GM19395 (cell line): ENCODE measurements at regions not wholly inside any gene's neighbourhood (a gene's known extent, or its start where the extent isn't known, plus 50 kb on each side); places are given as distances from the start of the nearest gene placed in this dataset.
"Not testable (repeated sequence)": the region's sequence is repeated elsewhere in the genome, so short reads cannot be mapped to it uniquely, and the experiment has no call there.

Experiments
- ATAC-seq: cut with Tn5 transposase; IDR thresholded peaks from one replicate; pipeline ENCODE4 v1.9.1; 2021; ENCODE audit warnings: mild to moderate bottlenecking, moderate library complexity; ENCODE audit not compliant: unreplicated experiment

DNA sequence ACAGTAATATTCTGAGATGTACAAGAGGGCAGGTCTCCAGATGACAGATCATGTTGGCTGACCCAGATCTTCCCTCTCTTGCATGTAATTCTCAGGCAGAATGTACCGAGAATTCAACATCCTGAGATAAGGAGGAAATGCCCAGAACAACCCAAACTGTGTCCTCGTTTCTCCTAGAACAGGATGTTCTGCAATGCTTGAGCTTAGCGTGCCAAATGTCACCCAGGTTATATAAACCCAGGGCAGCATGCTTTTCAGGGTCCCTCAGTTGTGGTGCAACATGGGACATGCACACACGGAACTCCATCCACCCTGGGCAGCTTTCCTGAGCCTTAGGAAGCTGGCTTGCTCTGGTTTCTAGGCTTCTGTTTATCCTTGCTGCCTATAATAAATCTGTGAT, 102.1 kb upstream of the CMC1 start:
- ATAC-seq = no peak

DNA sequence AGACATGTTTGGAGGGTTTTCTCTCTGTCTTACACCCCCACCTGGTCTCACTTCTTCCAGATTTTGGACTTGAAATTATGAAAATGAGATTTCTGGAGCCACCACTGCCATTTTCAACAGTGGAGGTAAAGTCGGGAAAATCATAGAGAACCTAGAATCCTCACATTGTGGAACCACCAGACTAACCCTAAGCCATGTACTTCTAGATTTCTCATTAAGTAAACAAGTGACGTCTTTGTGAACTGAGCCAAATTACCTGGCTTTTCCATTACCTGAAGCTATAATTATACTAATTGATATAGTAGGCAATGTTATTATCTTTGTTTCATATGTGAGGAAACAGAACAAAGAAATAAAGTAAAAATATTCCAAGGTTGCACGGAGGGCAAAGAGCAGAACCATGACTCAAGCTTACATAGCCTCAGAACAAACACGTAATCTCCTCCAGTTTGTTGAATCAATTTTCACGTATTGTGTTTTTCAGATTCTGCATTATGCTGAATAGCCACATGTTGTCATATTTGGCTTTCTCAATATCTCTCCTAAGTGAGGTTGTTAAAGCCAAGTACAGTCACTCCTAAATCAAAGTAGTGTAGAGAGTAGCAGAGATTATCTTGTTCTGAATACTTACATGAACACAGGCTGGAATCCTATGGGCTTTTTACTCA, 101.3 kb upstream of the CMC1 start:
- no peak for ATAC-seq

DNA sequence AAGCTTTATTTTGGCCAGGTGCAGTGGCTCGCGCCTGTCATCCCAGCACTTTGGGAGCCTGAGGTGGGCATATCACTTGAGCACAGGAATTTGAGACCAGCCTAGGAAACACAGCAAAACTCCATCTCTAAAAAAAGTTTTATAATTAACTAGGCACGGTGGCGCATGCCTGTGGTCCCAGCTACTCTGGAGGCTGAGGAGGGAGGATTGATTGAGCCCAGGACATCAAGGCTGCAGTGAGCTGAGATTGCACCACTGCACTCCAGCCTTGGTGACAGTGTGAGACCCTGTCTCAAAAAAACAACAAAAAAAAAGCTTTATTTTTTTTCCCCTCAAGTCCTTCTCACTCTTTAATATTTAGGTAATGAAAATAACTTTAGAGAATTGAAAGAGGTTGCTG, 100.8 kb upstream of the CMC1 start:
- ATAC-seq = no peak

DNA sequence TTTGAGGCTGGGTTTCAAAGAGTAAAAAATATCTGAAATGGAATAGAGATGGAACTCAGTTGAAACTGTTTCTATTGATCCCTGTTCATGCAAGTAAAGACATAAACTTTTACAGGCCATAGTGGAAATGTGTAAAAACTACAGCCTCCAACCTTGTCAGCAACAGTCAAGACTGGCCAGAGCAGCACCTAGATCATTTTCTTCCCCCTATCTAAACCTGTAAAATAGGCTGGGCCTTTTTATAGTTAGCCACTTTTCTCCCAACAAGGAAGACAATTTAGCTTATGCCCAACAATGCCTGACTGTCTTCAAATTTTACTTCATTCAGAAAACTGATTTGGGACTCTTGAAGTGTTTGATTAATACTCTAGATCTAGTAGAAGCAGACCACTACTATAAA, 91.5 kb upstream of the CMC1 start:
- no peak for ATAC-seq

DNA sequence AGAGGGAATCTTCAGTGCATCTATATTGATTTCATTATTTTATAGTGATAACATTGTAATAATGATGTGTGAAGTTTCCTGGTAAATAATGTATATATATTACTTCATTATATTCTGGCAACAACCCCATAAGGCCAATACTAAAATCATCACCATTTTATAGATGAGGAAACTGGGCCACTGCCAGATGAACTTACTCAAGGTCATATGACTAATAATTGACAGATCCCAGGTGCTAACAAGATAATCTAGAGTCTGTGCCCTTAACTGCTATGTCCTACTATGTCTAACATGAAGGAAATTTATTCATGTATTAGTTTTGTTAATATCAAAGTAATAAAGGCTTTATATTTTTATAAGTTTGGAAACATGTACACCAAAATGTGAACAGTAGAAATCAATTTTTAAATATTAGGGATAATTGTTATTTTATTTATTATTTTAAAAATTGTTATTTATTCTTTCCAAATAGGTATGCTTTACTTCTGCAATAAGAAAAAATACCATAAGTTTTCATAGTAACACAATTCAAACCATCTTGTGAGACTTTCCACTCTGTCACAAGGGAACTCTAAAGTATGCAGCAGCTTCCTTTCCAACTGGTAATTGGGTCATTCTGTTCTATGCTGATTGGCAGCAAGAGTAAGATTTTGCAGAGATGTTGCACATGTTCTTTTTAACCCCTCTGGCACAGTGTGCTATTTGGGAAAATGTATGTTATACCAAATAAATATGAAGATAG, 90.8 kb upstream of the CMC1 start:
- ATAC-seq = no peak

DNA sequence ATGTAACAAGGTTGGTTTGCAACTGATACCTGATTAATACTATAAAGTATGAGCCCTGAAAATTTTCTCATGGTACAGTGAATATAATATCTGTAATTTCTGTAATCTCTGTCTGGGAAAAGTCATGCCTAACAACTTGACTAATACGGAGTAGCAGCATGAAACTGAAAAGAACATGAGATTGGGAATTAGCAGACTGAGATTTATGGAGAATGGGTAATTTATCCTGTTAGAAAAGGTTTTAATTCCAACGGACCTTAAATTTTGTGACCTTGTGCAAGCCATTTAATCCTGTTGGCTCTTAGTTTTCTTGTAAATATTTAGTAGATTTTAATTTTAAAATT, 90.2 kb upstream of the CMC1 start:
- no peak for ATAC-seq

DNA sequence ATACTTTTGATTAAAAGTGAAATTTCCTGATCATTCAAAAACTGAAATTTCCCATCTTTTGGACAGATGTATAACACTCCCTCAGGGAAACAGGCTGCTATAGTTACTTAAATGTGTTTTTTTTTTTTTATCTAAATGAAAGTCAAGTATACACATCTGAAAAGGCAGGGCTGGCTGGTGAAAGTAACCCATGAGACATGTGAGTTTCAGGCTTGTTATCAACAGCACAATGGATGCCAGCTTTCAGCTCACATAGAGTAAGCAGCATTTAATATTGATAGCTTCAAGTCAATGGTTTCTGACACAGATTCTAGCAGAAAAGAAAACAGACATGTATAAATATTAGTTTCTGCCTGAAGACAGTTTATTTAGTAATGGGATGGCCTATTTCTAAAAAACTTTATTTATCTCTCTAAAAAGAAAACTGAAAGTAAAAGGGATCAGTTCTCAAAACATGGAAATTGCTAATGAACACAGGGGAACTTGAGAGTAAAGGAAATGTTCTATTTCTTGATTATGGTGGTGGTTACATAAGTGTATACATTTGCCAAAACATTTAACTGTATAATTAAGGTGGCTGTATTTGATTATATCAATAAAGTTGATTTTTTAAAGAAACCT, 89.7 kb upstream of the CMC1 start:
- ATAC-seq = peak; percentile 95

DNA sequence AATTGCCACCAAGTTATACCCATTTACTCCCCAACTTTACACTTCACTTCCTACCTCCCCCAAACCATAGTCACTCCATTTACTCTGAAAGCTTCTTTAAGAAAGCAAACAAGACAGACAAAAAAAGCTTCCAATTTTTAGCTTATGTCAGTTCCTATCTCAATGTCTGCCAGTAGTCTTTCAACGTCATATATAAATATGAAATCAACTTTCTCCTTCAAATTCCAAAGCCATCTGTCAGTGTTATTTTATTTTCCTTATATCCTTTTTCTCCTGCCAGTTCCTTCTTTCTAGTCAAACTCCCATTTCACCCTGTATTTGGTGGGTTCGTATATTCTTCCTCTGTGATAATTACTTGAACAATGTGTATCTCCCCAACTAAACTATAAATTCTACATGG, 85.8 kb upstream of the CMC1 start:
- no peak for ATAC-seq

DNA sequence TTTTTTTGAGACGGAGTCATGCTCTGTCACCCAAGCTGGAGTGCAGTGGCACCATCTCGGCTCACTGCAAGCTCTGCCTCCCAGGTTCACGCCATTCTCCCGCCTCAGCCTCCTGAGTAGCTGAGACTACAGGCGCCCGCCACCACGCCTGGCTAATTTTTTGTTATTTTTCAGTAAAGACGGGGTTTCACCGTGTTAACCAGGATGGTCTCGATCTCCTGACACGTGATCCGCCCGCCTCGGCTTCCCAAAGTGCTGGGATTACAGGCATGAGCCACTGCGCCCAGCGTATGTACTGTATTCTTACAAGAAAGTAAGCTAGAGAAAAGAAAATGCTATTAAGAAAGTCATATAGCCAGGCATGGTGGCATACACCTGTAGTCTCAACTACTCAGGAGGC, 84.8 kb upstream of the CMC1 start:
- not testable (repeated sequence) for ATAC-seq

DNA sequence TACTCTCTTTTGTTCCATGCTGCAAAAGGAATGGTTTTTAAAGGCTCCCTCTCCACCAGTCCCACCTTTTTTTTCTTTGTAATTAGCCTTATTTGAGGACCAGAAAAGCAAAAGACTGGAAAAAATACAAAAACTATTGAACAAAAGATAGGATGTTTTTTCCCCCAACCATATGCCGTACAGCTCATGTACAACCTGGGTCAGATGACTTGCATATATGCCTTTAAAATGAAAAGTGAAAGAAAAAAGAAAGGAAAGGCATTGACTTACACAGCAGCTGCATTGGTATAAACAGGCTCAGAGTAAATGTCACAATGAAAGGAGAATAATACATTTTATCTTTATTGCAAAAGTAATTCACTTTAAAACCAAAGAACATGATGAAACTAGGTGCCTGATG, 69.5 kb upstream of the CMC1 start:
- peak; percentile 92 for ATAC-seq

DNA sequence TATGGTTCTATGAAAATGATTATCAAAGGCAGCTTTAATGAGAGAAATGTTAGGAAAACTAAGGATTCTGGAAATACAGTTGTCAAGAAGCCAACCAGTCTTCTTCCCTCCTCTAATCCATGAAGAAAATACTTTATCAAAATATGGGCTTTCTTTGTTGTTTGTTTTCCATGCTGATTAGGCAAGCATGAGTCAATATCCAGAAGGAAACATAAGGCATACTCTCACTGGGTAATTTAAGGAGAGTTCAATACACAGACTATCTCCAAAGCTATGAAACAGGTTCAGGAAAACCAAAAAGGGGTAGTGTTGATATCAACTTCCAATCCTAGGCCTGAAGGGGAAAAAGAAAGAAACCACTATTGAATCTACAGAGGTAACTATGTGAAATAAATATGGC, 68.7 kb upstream of the CMC1 start:
- ATAC-seq = no peak

DNA sequence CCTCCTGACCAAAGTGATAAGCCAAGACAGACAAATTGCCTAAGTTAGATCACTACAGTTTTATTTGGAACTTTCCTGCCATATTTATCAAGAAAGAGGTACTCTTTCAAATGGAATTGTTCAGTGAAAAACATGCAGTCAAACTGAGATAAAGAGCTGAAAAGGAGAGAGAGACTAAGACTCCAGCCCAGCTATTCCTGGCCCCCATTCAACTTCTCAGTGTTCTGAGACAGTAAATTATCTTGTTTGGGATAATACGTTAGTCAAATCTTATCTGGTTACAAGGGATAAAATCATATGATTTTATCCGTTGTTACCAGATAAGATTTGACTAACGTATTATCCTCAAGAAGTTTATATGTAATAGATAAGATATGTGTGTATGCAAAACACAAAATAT, 67.6 kb upstream of the CMC1 start:
- no peak for ATAC-seq

DNA sequence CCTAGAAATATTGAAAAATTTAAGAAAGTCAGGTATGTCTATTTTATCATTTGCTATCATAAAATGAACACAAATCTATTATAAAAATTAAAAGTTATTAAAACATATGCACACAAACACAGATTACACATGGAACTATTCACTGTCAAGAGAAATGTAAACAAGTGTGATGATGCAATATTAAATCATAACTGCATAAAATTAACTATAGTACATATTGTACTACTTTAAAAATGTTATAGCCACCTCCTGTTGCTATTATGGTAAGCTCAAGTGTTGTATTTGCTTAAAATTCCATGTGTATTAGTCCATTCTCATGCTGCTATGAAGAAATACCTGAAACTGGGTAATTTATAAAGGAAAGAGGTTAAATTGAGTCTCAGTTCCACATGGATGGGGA, 54.7 kb upstream of the CMC1 start:
- no peak for ATAC-seq

DNA sequence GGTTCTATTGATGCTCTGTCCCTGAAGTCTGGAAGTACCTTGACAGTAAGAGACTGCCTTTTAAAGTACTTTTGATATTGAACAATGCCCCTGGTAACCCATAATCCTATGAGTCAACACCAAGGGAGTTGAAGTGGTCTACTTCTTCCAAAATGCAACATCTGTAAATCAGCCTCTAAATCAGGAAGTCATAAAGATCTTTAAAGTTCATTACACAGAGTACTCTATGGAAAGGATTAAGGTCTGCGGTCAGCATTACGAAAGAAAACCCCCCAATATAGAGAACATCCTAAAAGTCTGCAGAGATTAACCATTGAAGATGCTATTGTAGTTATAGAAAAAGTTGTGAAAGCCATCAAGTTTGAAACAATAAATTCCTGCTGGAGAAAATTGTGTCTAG, 52.7 kb upstream of the CMC1 start:
- ATAC-seq = no peak

DNA sequence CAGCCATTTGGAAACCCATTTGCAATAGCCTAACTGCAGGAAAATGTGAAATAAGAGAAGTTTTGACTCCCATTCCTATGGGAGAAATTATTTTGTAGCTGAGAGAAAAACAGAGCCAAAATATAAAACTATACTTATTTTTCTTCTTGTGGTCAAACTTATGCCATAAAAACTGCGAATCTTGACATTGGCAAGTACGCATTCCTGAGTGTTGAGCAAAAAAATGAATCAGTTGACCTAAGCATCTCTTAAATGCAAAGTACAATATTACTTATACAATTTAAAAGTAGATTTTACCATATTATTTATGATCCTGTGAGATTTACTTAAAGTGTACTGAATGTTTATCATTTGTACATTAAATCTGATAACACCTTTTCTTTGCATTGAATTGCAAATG, 50.1 kb upstream of the CMC1 start:
- ATAC-seq = no peak
